MM.1S (cell line): ENCODE measurements at regions not wholly inside any gene's neighbourhood (a gene's known extent, or its start where the extent isn't known, plus 50 kb on each side); places are given as distances from the start of the nearest gene placed in this dataset.
A peak's percentile ranks its signal among the peaks of the same experiment; 100 is the strongest.

Experiments used
- DNase-seq: peaks from one replicate; pipeline ENCODE4 v3.0.0-alpha.2; 2015
- H2AFZ ChIP-seq: fragments of 300-600 bp; sonication (generic); 2 replicates; pipeline ENCODE4 v1.6.0; 2016; ENCODE audit warnings: antibody characterized with exemption, low read length
- H3F3A ChIP-seq: fragments of 300-600 bp; sonication (generic); 2 replicates; pipeline ENCODE4 v1.6.1; 2016; ENCODE audit warnings: mild to moderate bottlenecking, antibody characterized with exemption, low read length, moderate library complexity, mixed read lengths; ENCODE audit not compliant: insufficient read depth
- H3K27ac ChIP-seq: fragments of 300-600 bp; sonication (generic); 2 replicates; pipeline ENCODE4 v1.5.1; 2016; ENCODE audit warnings: mild to moderate bottlenecking, low read length
- H3K27me3 ChIP-seq: fragments of 300-600 bp; sonication (generic); replicated peaks from 2 replicates; pipeline ENCODE4 v1.6.0; 2016; ENCODE audit warnings: low read length; ENCODE audit not compliant: insufficient read depth
- H3K36me3 ChIP-seq: fragments of 300-600 bp; sonication (generic); replicated peaks from 2 replicates; pipeline ENCODE4 v1.6.1; 2016; ENCODE audit warnings: mild to moderate bottlenecking, low read length, mixed read lengths; ENCODE audit not compliant: insufficient read depth
- H3K4me1 ChIP-seq: fragments of 300-600 bp; sonication (generic); 2 replicates; pipeline ENCODE4 v1.6.1; 2016; ENCODE audit warnings: low read length, mixed read lengths
- H3K4me2 ChIP-seq: fragments of 300-600 bp; sonication (generic); 2 replicates; pipeline ENCODE4 v1.6.0; 2016; ENCODE audit warnings: low read depth, low read length
- H3K4me3 ChIP-seq: fragments of 300-600 bp; sonication (generic); 2 replicates; pipeline ENCODE4 v1.5.1; 2016; ENCODE audit warnings: low read length, mixed read lengths
- H3K79me2 ChIP-seq: fragments of 300-600 bp; sonication (generic); 2 replicates; pipeline ENCODE4 v1.6.1; 2016; ENCODE audit warnings: mixed run types, low read length, mixed read lengths
- H3K9ac ChIP-seq: fragments of 300-600 bp; sonication (generic); 2 replicates; pipeline ENCODE4 v1.6.1; 2016; ENCODE audit warnings: low read length, mixed read lengths
- H3K9me2 ChIP-seq: fragments of 300-600 bp; sonication (generic); replicated peaks from 2 replicates; pipeline ENCODE4 v1.6.1; 2016; ENCODE audit warnings: mild to moderate bottlenecking, low read length, mixed read lengths; ENCODE audit not compliant: insufficient read depth
- H3K9me3 ChIP-seq: fragments of 300-600 bp; sonication (generic); replicated peaks from 2 replicates; pipeline ENCODE4 v1.6.1; 2016; ENCODE audit warnings: mild to moderate bottlenecking, low read length, mixed read lengths; ENCODE audit not compliant: insufficient read depth
- H4K20me1 ChIP-seq: fragments of 300-600 bp; sonication (generic); 2 replicates; pipeline ENCODE4 v1.6.1; 2016; ENCODE audit warnings: mild to moderate bottlenecking, low read length, moderate library complexity, mixed read lengths; ENCODE audit not compliant: insufficient read depth
- EZH2 ChIP-seq: fragments of 300-600 bp; sonication (generic); optimal IDR thresholded peaks from 2 replicates; pipeline ENCODE3; 2017; ENCODE audit warnings: low read depth, mild to moderate bottlenecking, antibody characterized with exemption, low read length, mixed read lengths
- EZH2phosphoT487 ChIP-seq: fragments of 300-600 bp; sonication (generic); IDR thresholded peaks from 2 replicates; pipeline ENCODE4 v1.6.1; 2018; ENCODE audit warnings: antibody characterized with exemption, low read length
- TF ChIP-seq, protein P1 (sequence below): fragments of 300-600 bp; sonication (generic); IDR thresholded peaks from 2 replicates; pipeline ENCODE4 v1.5.1; 2016; ENCODE audit warnings: antibody characterized with exemption, low read length, mixed read lengths

DNA sequence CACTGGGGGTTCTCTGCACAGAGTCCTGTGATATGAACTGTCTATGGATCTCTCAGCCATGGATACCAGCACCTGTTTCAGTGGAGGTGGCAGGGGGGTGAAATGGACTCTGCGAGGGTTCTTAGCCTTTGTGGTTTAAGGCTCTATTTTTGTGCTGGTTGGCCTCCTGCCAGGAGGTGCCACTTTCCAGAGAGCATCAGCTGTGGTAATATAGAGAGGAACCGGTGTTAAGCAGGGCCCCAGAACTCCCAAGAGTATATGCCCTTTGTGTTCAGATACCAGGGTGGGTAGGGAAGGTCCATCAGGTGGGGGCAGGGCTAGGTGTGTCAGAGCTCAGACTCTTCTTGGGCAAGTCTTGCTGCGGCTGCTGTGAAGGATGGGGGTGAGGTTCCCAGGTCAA is 330.0 kb upstream of the PLD5 start:
- H3K4me2 ChIP-seq, result no peak overlapping the region

DNA sequence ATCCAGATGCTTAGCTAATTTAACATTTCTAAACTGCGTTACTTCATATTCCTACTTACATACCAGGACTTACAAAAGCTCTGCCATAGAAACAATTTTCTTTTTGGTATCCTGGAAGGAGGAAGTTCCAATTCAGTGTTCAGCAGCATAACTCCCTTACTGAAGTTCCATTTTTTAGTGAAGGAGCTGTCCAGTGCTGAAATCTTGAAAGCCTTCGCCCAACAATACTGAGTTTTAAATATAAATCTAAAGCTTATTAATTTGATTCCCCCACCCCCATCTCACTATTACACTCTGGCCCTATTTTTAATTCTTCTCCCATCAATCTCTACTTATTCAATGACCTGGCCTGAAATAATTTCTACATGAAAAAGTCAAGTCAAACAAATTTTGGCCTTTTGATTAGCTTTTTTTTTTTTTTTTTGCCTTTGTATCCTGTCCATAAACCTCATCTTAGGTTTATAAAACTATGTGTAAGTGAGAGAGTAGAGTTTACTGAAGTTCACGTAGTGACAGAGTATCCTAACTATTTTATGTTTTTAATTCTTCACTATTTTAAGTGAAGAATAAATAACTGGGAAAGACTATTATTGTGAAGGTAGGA is 323.0 kb upstream of the PLD5 start:
- Histone ChIP-seq H3K36me3 (no peaks in the 10 kb centered on the region), H3K9ac (no peak overlapping the region), H2AFZ (no peak overlapping the region), H3K79me2 (no peaks in the 10 kb centered on the region), H3K4me2 (no peak overlapping the region), H3K4me1 (no peaks in the 10 kb centered on the region), H3K9me3 (no peaks in the 10 kb centered on the region), H3F3A (no peaks in the 10 kb centered on the region), H3K4me3 (no peak overlapping the region), H3K27ac (no peak overlapping the region), H3K27me3 (no peaks in the 10 kb centered on the region), H4K20me1 (no peaks in the 10 kb centered on the region), H3K9me2 (no peaks in the 10 kb centered on the region)
- DNase-seq, result peak; percentile 42
- no peak for TF ChIP-seq EZH2

More for the DNA sequence above, 330.0 kb upstream of the PLD5 start:
- Histone ChIP-seq H3K9me2 (no peaks in the 10 kb centered on the region), H3K79me2 (no peaks in the 10 kb centered on the region), H3K27ac (no peak overlapping the region), H3K9me3 (no peaks in the 10 kb centered on the region), H3K4me1 (no peaks in the 10 kb centered on the region), H3F3A (no peaks in the 10 kb centered on the region), H2AFZ (no peak overlapping the region), H3K9ac (no peak overlapping the region), H3K27me3 (no peaks in the 10 kb centered on the region), H3K4me3 (no peak overlapping the region), H3K36me3 (no peaks in the 10 kb centered on the region), H4K20me1 (no peaks in the 10 kb centered on the region)
- peak; percentile 51 for DNase-seq
- no peak for TF ChIP-seq EZH2phosphoT487
- TF ChIP-seq EZH2, result no peak
- TF ChIP-seq, protein P1, sequence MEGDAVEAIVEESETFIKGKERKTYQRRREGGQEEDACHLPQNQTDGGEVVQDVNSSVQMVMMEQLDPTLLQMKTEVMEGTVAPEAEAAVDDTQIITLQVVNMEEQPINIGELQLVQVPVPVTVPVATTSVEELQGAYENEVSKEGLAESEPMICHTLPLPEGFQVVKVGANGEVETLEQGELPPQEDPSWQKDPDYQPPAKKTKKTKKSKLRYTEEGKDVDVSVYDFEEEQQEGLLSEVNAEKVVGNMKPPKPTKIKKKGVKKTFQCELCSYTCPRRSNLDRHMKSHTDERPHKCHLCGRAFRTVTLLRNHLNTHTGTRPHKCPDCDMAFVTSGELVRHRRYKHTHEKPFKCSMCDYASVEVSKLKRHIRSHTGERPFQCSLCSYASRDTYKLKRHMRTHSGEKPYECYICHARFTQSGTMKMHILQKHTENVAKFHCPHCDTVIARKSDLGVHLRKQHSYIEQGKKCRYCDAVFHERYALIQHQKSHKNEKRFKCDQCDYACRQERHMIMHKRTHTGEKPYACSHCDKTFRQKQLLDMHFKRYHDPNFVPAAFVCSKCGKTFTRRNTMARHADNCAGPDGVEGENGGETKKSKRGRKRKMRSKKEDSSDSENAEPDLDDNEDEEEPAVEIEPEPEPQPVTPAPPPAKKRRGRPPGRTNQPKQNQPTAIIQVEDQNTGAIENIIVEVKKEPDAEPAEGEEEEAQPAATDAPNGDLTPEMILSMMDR, result no peak

DNA sequence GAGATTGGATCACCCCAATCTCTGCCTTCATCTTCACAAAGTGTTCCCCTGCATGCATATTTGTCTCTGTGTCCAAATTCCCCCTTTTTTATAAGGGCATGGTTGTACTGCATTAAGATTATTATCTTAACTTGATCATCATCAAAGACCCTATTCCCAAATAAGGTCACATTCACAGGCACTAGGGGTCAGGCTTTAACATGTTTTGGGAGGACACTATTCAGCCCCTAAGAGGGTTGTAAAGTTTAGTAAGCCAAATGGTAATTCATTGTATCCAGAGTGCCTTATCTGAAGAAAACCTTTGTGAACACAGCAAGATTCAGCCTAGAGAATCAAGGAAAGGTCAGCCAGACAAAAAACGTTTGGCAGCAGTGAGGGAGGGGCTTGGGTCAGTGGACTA is 317.6 kb upstream of the PLD5 start:
- Histone ChIP-seq H3K36me3 (no peaks in the 10 kb centered on the region), H3K9me3 (no peaks in the 10 kb centered on the region), H4K20me1 (no peaks in the 10 kb centered on the region), H3K9ac (no peak overlapping the region), H3K27ac (no peak overlapping the region), H3K79me2 (no peaks in the 10 kb centered on the region), H3K9me2 (no peaks in the 10 kb centered on the region), H3K4me3 (no peak overlapping the region), H2AFZ (no peak overlapping the region), H3F3A (no peaks in the 10 kb centered on the region), H3K4me1 (no peaks in the 10 kb centered on the region), H3K4me2 (no peak overlapping the region), H3K27me3 (no peaks in the 10 kb centered on the region)
- TF ChIP-seq, protein P1, result no peak
- no peak for TF ChIP-seq EZH2phosphoT487
- TF ChIP-seq EZH2, result no peak
- DNase-seq, result no peak

DNA sequence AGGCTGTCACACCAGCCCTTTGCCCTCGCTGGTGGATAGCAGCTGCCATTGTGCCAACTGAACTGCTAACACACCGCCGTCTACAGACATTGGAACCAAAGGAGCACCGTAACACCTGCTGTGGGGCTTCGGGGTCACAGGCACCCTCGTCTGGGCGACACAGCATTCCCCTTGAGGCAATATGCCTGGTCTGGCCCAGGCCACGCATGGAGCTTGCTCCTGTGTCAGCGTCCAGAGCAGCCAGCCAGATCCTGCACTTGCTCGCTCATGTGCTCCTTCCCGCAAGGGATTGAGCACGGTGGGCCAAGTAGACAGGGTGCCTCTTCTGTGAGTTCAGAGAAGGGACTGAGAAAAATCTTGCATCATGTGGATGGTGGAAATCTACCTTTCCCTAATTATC is 314.6 kb upstream of the PLD5 start:
- Histone ChIP-seq H3K4me1 (no peaks in the 10 kb centered on the region), H3K9me2 (no peaks in the 10 kb centered on the region), H3K36me3 (no peaks in the 10 kb centered on the region), H3K79me2 (no peaks in the 10 kb centered on the region), H3F3A (no peaks in the 10 kb centered on the region), H3K27ac (no peak overlapping the region), H3K4me2 (no peak overlapping the region), H3K9ac (no peak overlapping the region), H3K27me3 (no peaks in the 10 kb centered on the region), H4K20me1 (no peaks in the 10 kb centered on the region), H3K4me3 (no peak overlapping the region), H3K9me3 (no peaks in the 10 kb centered on the region), H2AFZ (no peak overlapping the region)
- DNase-seq, result no peak
- TF ChIP-seq EZH2 (no peak), EZH2phosphoT487 (no peak)
- TF ChIP-seq, protein P1, result no peak
